Astrocyte (in vitro differentiated cells and primary cell): ENCODE measurements at regions not wholly inside any gene's neighbourhood (a gene's known extent, or its start where the extent isn't known, plus 50 kb on each side); places are given as distances from the start of the nearest gene placed in this dataset.

Source experiments
- DNase-seq: peaks from one replicate; pipeline ENCODE4 v3.0.0-alpha.2; 2010; ENCODE audit warnings: low read depth
- FAIRE-seq: peaks from 2 replicates; lab custom pipeline; 2011; peaks lifted over from hg19 to GRCh38; lab: Jason Lieb, UNC
- H2AFZ ChIP-seq: 2 replicates; pipeline ENCODE4 v1.6.0; 2012; ENCODE audit warnings: low read depth, low read length, inconsistent platforms
- H3K27ac ChIP-seq: 2 replicates; pipeline ENCODE4 v1.5.1; 2011; ENCODE audit warnings: low read depth, low read length, inconsistent platforms
- H3K27me3 ChIP-seq: 2 replicates; pipeline ENCODE4 v1.6.0; 2011; ENCODE audit warnings: low read length, inconsistent platforms; ENCODE audit not compliant: insufficient read depth
- H3K36me3 ChIP-seq: 2 replicates; pipeline ENCODE4 v1.5.1; 2011; ENCODE audit warnings: low read length, inconsistent platforms; ENCODE audit not compliant: insufficient read depth
- H3K4me1 ChIP-seq: 2 replicates; pipeline ENCODE4 v1.5.1; 2011; ENCODE audit warnings: low read length, inconsistent platforms; ENCODE audit not compliant: insufficient read depth
- H3K4me2 ChIP-seq: 2 replicates; pipeline ENCODE4 v1.6.0; 2012; ENCODE audit warnings: low read length, inconsistent platforms
- H3K4me3 ChIP-seq: 2 replicates; pipeline ENCODE4 v1.5.1; 2011; ENCODE audit warnings: low read depth, mild to moderate bottlenecking, low read length, inconsistent platforms; ENCODE audit not compliant: insufficient read depth
- H3K79me2 ChIP-seq: 2 replicates; pipeline ENCODE4 v1.6.0; 2012; ENCODE audit warnings: mild to moderate bottlenecking, low read length, inconsistent platforms; ENCODE audit not compliant: insufficient read depth
- H3K9ac ChIP-seq: 2 replicates; pipeline ENCODE4 v1.6.0; 2012; ENCODE audit warnings: mild to moderate bottlenecking, low read length, inconsistent platforms
- H3K9me3 ChIP-seq: 2 replicates; pipeline ENCODE4 v1.5.1; 2012; ENCODE audit warnings: low read depth, mild to moderate bottlenecking, low read length, inconsistent platforms; ENCODE audit not compliant: insufficient read depth
- H4K20me1 ChIP-seq: 2 replicates; pipeline ENCODE4 v1.6.0; 2012; ENCODE audit warnings: low read length, inconsistent platforms; ENCODE audit not compliant: insufficient read depth
- H3K27ac Mint-ChIP-seq: one replicate; pipeline ENCODE4 v1.8.0; 2021; ENCODE audit warnings: mild to moderate bottlenecking, mixed read lengths; ENCODE audit not compliant: unreplicated experiment
- H3K27me3 Mint-ChIP-seq: one replicate; pipeline ENCODE4 v1.8.0; 2021; ENCODE audit warnings: low read depth, mixed read lengths; ENCODE audit not compliant: unreplicated experiment
- H3K36me3 Mint-ChIP-seq: one replicate; pipeline ENCODE4 v1.8.0; 2021; ENCODE audit warnings: low read depth, mixed read lengths; ENCODE audit not compliant: unreplicated experiment
- H3K4me1 Mint-ChIP-seq: one replicate; pipeline ENCODE4 v1.8.0; 2021; ENCODE audit warnings: low read depth, mixed read lengths; ENCODE audit not compliant: unreplicated experiment
- H3K4me3 Mint-ChIP-seq: one replicate; pipeline ENCODE4 v1.8.0; 2021; ENCODE audit warnings: mild to moderate bottlenecking, moderate library complexity, mixed read lengths; ENCODE audit not compliant: unreplicated experiment
- H3K9me3 Mint-ChIP-seq: one replicate; pipeline ENCODE4 v1.8.0; 2021; ENCODE audit warnings: mild to moderate bottlenecking, mixed read lengths; ENCODE audit not compliant: unreplicated experiment
- EZH2 ChIP-seq: IDR thresholded peaks from 2 replicates; pipeline ENCODE4 v1.6.1; 2012; ENCODE audit warnings: mild to moderate bottlenecking, low read length, inconsistent platforms; ENCODE audit not compliant: insufficient read depth
- TF ChIP-seq, protein P1 (sequence below): IDR thresholded peaks from 2 replicates; pipeline ENCODE4 v1.5.1; 2011; ENCODE audit warnings: low read depth, mild to moderate bottlenecking, inconsistent platforms, low read length, moderate library complexity; ENCODE audit not compliant: insufficient read depth

DNA sequence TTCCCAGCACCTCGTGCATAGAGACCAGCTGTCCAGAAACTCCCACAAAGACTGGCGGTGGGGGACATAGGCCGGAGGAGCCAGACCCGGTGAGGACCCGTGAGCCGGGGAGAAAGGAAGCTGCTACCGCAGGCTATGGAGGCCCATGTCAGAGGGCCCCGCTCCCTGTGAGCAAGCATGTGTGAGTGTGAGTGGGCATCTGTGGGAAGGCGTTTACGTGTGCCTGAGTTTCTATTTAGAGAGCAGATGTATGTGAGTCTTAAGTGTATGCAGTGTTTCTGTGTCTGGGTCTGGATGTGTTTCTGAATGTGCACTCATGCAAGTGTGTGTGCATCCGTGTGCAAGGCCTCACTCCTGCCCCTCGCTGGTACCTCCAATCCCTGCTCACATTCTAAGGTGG is 187.8 kb upstream of the RAB6C start:
- TF ChIP-seq, protein P1, sequence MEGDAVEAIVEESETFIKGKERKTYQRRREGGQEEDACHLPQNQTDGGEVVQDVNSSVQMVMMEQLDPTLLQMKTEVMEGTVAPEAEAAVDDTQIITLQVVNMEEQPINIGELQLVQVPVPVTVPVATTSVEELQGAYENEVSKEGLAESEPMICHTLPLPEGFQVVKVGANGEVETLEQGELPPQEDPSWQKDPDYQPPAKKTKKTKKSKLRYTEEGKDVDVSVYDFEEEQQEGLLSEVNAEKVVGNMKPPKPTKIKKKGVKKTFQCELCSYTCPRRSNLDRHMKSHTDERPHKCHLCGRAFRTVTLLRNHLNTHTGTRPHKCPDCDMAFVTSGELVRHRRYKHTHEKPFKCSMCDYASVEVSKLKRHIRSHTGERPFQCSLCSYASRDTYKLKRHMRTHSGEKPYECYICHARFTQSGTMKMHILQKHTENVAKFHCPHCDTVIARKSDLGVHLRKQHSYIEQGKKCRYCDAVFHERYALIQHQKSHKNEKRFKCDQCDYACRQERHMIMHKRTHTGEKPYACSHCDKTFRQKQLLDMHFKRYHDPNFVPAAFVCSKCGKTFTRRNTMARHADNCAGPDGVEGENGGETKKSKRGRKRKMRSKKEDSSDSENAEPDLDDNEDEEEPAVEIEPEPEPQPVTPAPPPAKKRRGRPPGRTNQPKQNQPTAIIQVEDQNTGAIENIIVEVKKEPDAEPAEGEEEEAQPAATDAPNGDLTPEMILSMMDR = no peak
- TF ChIP-seq EZH2 = no peak
- H3K27me3 ChIP-seq = no peaks in the 10 kb centered on the region
- no peak overlapping the region for H3K27ac Mint-ChIP-seq

DNA sequence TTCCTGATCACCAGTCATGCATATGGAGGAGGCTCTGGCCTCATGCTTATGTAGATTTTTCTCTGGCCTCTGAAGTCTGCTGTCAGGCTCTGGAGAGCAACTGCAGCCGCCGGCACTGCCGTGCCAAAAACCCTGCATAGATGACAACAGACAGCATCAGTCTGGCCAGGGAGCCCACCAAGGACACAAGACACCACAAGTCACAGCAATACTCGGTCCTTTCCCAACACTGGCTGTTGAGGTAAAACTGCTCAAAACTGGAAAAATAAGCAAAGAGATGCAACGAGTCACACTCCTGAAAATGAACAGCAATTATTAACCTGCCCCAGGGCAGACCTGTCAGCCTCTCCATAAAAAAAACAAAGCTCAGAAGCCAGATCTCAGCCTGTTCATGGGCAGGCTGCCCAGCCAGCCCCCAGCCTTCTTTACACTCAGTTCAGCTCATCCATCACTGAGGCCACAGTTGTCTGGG is 186.0 kb upstream of the RAB6C start:
- H3K36me3 Mint-ChIP-seq = no peaks in the 10 kb centered on the region
- TF ChIP-seq EZH2 = no peak
- TF ChIP-seq, protein P1 = no peak
- DNase-seq = no peak
- H3K27ac Mint-ChIP-seq = no peak overlapping the region
- H3K27me3 Mint-ChIP-seq = peaks cover 15% of the 10 kb centered on the region
- H3K9ac ChIP-seq = no peak overlapping the region
- H3K4me1 Mint-ChIP-seq = no peaks in the 10 kb centered on the region
- H4K20me1 ChIP-seq = no peaks in the 10 kb centered on the region
- H2AFZ ChIP-seq = no peak overlapping the region
- no peaks in the 10 kb centered on the region for H3K4me1 ChIP-seq
- H3K79me2 ChIP-seq = no peaks in the 10 kb centered on the region
- H3K9me3 ChIP-seq = no peaks in the 10 kb centered on the region
- no peak for FAIRE-seq
- H3K9me3 Mint-ChIP-seq = peaks cover 5% of the 10 kb centered on the region
- no peaks in the 10 kb centered on the region for H3K36me3 ChIP-seq
- H3K27ac ChIP-seq = no peak overlapping the region
- H3K27me3 ChIP-seq = no peaks in the 10 kb centered on the region
- no peak overlapping the region for H3K4me3 ChIP-seq
- no peak overlapping the region for H3K4me2 ChIP-seq
- no peak overlapping the region for H3K4me3 Mint-ChIP-seq

More for the DNA sequence above, 187.8 kb upstream of the RAB6C start:
- H3K79me2 ChIP-seq = no peaks in the 10 kb centered on the region
- no peak overlapping the region for H3K9ac ChIP-seq
- no peaks in the 10 kb centered on the region for H3K36me3 Mint-ChIP-seq
- no peak overlapping the region for H3K4me3 Mint-ChIP-seq
- H3K4me1 Mint-ChIP-seq = no peaks in the 10 kb centered on the region
- no peaks in the 10 kb centered on the region for H3K9me3 ChIP-seq
- H3K36me3 ChIP-seq = no peaks in the 10 kb centered on the region
- no peak overlapping the region for H3K27ac ChIP-seq
- FAIRE-seq (no peak), DNase-seq (no peak)
- H3K4me2 ChIP-seq = no peak overlapping the region
- no peak overlapping the region for H3K4me3 ChIP-seq
- no peaks in the 10 kb centered on the region for H3K4me1 ChIP-seq
- H3K27me3 Mint-ChIP-seq = peaks cover 12% of the 10 kb centered on the region
- peaks cover 5% of the 10 kb centered on the region for H3K9me3 Mint-ChIP-seq
- no peaks in the 10 kb centered on the region for H4K20me1 ChIP-seq
- H2AFZ ChIP-seq = no peak overlapping the region

DNA sequence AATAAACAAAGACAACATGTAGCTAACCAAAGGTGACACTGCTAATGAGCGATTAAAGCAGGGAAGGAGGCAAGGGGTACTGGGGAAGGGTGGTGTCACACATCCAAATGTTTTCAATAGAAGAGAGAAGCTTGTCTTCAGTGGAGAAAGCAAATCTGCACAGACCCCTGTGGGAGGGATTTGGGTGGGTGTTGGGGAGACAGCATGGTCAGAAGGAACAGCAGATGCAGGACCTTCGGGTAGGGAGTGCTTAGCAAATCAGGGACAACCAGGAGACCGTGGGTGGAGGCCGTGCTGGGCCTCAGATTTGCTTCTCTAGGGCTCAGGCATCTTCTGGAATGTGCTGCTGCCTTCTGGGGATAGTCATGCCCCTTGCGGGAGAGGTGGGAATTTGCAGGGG is 185.3 kb upstream of the RAB6C start:
- Histone ChIP-seq H3K4me2 (no peak overlapping the region), H3K27me3 (no peaks in the 10 kb centered on the region), H3K79me2 (no peaks in the 10 kb centered on the region), H3K27ac (no peak overlapping the region), H3K4me3 (no peak overlapping the region), H3K9ac (no peak overlapping the region), H2AFZ (no peak overlapping the region), H3K4me1 (no peaks in the 10 kb centered on the region), H4K20me1 (no peaks in the 10 kb centered on the region), H3K9me3 (no peaks in the 10 kb centered on the region), H3K36me3 (no peaks in the 10 kb centered on the region)
- no peak overlapping the region for H3K27ac Mint-ChIP-seq
- H3K4me3 Mint-ChIP-seq = no peak overlapping the region
- no peaks in the 10 kb centered on the region for H3K4me1 Mint-ChIP-seq
- FAIRE-seq (no peak), DNase-seq (no peak)
- peaks cover 5% of the 10 kb centered on the region for H3K9me3 Mint-ChIP-seq
- no peaks in the 10 kb centered on the region for H3K36me3 Mint-ChIP-seq
- H3K27me3 Mint-ChIP-seq = peaks cover 16% of the 10 kb centered on the region
- no peak for TF ChIP-seq EZH2
- TF ChIP-seq, protein P1 = no peak
